Parathyroid adenoma (tissue), 2 donors: ENCODE measurements at regions not wholly inside any gene's neighbourhood (a gene's known extent, or its start where the extent isn't known, plus 50 kb on each side); places are given as distances from the start of the nearest gene placed in this dataset.

Source experiments
- H2AFZ ChIP-seq: fragments of 300-600 bp; sonication (generic); one replicate; pipeline ENCODE4 v1.7.0; 2017; ENCODE audit warnings: antibody characterized with exemption, mild to moderate bottlenecking
- H3K27ac ChIP-seq: fragments of 300-600 bp; sonication (generic); one replicate; pipeline ENCODE4 v1.7.0; 2017
- H3K27me3 ChIP-seq: fragments of 300-600 bp; sonication (generic); one replicate; pipeline ENCODE4 v1.7.0; 2017; ENCODE audit warnings: low read length; ENCODE audit not compliant: control insufficient read depth, insufficient read depth
- H3K36me3 ChIP-seq: fragments of 300-600 bp; sonication (generic); one replicate; pipeline ENCODE4 v1.7.0; 2017; ENCODE audit warnings: low read length; ENCODE audit not compliant: control insufficient read depth, insufficient read depth
- H3K4me1 ChIP-seq: fragments of 300-600 bp; sonication (generic); one replicate; pipeline ENCODE4 v1.7.0; 2017; ENCODE audit warnings: control low read depth
- H3K4me2 ChIP-seq: fragments of 300-600 bp; sonication (generic); one replicate; pipeline ENCODE4 v1.7.0; 2017; ENCODE audit warnings: low read length
- H3K4me3 ChIP-seq: fragments of 300-600 bp; sonication (generic); one replicate; pipeline ENCODE4 v1.7.0; 2017; ENCODE audit warnings: low read depth, low read length
- H3K79me2 ChIP-seq: fragments of 300-600 bp; sonication (generic); one replicate; pipeline ENCODE4 v1.7.0; 2017; ENCODE audit warnings: control low read depth
- H3K9ac ChIP-seq: fragments of 300-600 bp; sonication (generic); one replicate; pipeline ENCODE4 v1.7.0; 2017; ENCODE audit warnings: mild to moderate bottlenecking
- H3K9me3 ChIP-seq: fragments of 300-600 bp; sonication (generic); one replicate; pipeline ENCODE4 v1.7.0; 2017; ENCODE audit warnings: low read length; ENCODE audit not compliant: control insufficient read depth
- TF ChIP-seq, protein P1 (sequence below): fragments of 300-600 bp; sonication (generic); IDR thresholded peaks from one replicate; pipeline ENCODE4 v1.7.0; 2017; ENCODE audit warnings: antibody characterized with exemption, mild to moderate bottlenecking
- donor health status: primary hyperparathyroidism.

DNA sequence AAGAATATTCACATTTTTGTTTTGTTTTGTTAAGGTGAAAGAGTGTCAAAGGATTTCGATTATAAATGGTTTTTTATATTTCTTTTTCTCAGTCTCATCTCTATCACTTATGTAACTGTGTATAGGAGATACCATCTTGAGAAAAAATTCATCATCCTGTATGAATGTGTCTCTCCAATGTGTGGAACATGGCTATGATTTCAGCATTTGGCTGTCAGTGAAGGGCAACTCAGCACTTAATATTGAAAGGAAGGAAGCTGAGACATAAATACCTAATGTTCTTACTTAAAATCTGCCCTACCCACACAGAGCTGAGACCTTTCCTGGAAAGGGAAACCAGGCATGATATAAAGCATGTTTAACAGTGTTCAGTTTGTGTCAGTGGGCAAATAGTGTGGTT lies 474.2 kb upstream of the RIOK2 start:
- TF ChIP-seq, protein P1, sequence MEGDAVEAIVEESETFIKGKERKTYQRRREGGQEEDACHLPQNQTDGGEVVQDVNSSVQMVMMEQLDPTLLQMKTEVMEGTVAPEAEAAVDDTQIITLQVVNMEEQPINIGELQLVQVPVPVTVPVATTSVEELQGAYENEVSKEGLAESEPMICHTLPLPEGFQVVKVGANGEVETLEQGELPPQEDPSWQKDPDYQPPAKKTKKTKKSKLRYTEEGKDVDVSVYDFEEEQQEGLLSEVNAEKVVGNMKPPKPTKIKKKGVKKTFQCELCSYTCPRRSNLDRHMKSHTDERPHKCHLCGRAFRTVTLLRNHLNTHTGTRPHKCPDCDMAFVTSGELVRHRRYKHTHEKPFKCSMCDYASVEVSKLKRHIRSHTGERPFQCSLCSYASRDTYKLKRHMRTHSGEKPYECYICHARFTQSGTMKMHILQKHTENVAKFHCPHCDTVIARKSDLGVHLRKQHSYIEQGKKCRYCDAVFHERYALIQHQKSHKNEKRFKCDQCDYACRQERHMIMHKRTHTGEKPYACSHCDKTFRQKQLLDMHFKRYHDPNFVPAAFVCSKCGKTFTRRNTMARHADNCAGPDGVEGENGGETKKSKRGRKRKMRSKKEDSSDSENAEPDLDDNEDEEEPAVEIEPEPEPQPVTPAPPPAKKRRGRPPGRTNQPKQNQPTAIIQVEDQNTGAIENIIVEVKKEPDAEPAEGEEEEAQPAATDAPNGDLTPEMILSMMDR = no peak
- Histone ChIP-seq H3K4me3 (no peak overlapping the region), H3K9ac (no peak overlapping the region), H3K4me1 (no peaks in the 10 kb centered on the region), H3K27ac (no peak overlapping the region), H3K27me3 (no peaks in the 10 kb centered on the region), H3K9me3 (no peaks in the 10 kb centered on the region), H3K36me3 (no peaks in the 10 kb centered on the region), H3K79me2 (no peaks in the 10 kb centered on the region), H3K4me2 (no peak overlapping the region), H2AFZ (no peak overlapping the region)

DNA sequence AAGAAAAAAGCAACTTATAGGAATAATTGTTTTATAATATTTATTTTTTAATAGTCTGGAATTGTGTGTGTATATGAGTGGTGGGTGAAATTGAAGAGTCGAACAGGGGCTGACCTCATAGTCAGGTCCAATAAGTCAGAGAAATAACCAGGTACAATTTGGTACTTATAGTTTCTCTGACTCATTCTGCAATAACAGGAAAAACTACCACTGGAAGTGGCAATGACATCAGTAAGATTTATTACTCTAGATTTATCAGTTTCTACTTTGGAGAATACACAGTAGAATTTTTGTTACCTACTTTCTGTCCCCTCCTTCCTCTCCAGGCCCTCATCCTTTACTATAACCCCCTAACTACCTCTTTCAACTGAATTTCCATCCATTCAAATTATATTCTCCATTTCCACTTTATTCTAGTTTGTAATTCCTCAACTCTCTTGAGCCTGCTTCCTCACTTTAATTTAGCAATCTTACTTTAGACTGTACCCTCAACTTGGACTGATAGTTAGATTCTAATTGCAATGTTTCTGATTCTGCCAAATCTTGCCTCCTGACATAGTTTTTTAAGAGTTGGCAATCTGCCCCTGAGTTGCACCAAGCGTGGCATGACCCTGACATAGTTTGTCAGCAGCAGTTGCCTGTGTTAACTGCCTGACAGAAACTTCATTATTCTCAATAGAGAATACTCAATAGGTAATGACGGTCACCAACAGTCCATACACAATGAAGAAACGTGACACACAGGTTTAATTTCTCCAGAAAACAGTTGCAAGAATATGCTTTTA lies 475.3 kb upstream of the RIOK2 start:
- no peak overlapping the region for H3K4me2 ChIP-seq
- TF ChIP-seq, protein P1 = no peak
- H3K4me1 ChIP-seq = no peaks in the 10 kb centered on the region
- H3K27ac ChIP-seq = no peak overlapping the region
- no peaks in the 10 kb centered on the region for H3K36me3 ChIP-seq
- no peaks in the 10 kb centered on the region for H3K9me3 ChIP-seq
- no peak overlapping the region for H3K9ac ChIP-seq
- H3K4me3 ChIP-seq = no peak overlapping the region
- H3K27me3 ChIP-seq = no peaks in the 10 kb centered on the region
- no peak overlapping the region for H2AFZ ChIP-seq
- H3K79me2 ChIP-seq = no peaks in the 10 kb centered on the region

DNA sequence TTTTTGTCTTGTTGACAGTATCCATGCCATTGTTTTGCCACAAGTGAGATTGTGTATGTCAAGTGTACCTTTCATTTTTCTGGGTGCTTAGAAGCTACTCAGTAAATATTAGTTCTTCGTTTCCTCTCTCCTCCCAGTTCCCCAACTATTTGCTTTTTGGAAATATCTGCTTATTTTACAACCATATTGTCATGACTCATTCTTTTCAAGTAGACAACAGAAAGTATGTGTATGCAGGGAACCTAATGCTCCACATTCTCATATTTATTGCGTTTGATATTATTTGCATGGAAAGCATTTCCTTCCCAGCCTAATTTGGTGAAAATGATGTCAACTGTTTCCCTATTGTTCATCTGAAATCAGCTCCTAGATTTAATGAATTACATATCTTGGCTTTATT lies 483.7 kb upstream of the RIOK2 start:
- H3K9me3 ChIP-seq = no peaks in the 10 kb centered on the region
- H3K4me3 ChIP-seq = no peak overlapping the region
- H2AFZ ChIP-seq = no peak overlapping the region
- TF ChIP-seq, protein P1 = no peak
- H3K27ac ChIP-seq = no peak overlapping the region
- H3K79me2 ChIP-seq = no peaks in the 10 kb centered on the region
- H3K4me2 ChIP-seq = no peak overlapping the region
- H3K36me3 ChIP-seq = no peaks in the 10 kb centered on the region
- H3K4me1 ChIP-seq = no peaks in the 10 kb centered on the region
- H3K9ac ChIP-seq = no peak overlapping the region
- H3K27me3 ChIP-seq = no peaks in the 10 kb centered on the region

DNA sequence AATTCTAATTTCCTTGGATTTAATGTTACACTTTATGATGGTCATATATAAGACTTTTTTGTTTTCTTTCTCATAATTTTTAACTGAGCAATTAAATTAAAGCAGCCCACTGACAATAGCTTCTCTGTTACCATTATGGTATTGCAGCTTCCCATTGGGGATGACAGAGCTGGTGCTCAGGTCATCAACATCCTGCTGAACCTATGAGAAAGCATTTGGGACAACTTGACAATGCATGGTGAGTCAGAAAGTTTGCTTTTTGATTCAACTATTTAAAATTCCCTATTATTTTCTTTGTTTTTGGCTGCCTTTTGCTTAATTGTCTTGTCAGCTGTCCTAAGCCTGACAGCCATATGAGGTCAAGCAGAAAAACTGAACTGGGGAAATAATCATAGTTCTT lies 487.4 kb upstream of the RIOK2 start:
- Histone ChIP-seq H3K4me3 (no peak overlapping the region), H3K9me3 (no peaks in the 10 kb centered on the region), H3K9ac (no peak overlapping the region), H3K79me2 (no peaks in the 10 kb centered on the region), H3K4me1 (no peaks in the 10 kb centered on the region), H3K36me3 (no peaks in the 10 kb centered on the region), H3K4me2 (no peak overlapping the region), H2AFZ (no peak overlapping the region), H3K27me3 (no peaks in the 10 kb centered on the region), H3K27ac (no peak overlapping the region)
- TF ChIP-seq, protein P1 = no peak

DNA sequence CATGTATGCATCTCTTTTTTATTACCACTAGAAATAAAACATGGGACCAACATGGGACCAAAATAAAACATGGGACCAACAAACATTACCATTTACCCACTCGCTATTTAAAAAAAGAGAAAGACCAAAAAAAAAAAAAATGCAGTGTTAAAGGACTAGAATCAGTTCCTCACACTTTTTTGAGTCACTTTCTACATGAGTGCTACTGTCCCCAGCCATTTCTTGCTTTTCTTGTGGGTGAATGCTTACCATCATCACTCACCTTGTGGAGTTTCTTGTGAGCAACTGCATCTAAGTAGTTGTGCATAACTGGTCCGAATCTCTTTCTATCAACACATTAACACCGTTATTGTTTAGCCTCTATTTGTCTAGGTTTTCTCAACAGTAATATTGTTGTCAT lies 493.6 kb upstream of the RIOK2 start:
- H3K4me2 ChIP-seq = no peak overlapping the region
- no peak overlapping the region for H3K4me3 ChIP-seq
- H3K9me3 ChIP-seq = no peaks in the 10 kb centered on the region
- TF ChIP-seq, protein P1 = no peak
- H3K27ac ChIP-seq = no peak overlapping the region
- H3K9ac ChIP-seq = no peak overlapping the region
- no peaks in the 10 kb centered on the region for H3K27me3 ChIP-seq
- no peaks in the 10 kb centered on the region for H3K36me3 ChIP-seq
- no peak overlapping the region for H2AFZ ChIP-seq
- H3K4me1 ChIP-seq = no peaks in the 10 kb centered on the region
- no peaks in the 10 kb centered on the region for H3K79me2 ChIP-seq
